SK-N-SH (cell line): ENCODE measurements at regions not wholly inside any gene's neighbourhood (a gene's known extent, or its start where the extent isn't known, plus 50 kb on each side); places are given as distances from the start of the nearest gene placed in this dataset.
A peak's percentile ranks its signal among the peaks of the same experiment; 100 is the strongest.

Experiments
- CTCF ChIA-PET: fragments of 300-600, 350-600 bp; formaldehyde crosslinking; extraction: SDS; loops from one replicate; lab custom pipeline; 2021; lab: Yijun Ruan, JAX
- POLR2A ChIA-PET: fragments of 350-600 bp; sonication (Branson Sonifier 250); formaldehyde crosslinking; extraction: SDS; loops from one replicate; lab custom pipeline; 2020; ENCODE audit warnings: antibody characterized with exemption, inconsistent platforms; lab: Yijun Ruan, JAX
- DNase-seq: peaks from one replicate; pipeline ENCODE4 v3.0.0; 2012
- H2AFZ ChIP-seq: fragments of 200-600 bp; sonication (generic); 2 replicates; pipeline ENCODE4 v1.8.1; 2016; ENCODE audit warnings: antibody characterized with exemption, mild to moderate bottlenecking, low read depth
- H3F3A ChIP-seq: fragments of 200-600 bp; sonication (generic); replicated peaks from 2 replicates; pipeline ENCODE3; 2016; ENCODE audit warnings: antibody characterized with exemption, mild to moderate bottlenecking; ENCODE audit not compliant: insufficient read depth
- H3K27ac ChIP-seq, 2 experiments: fragments of 200-500 bp in 1 of 2; fragments of 200-600 bp in 1 of 2; sonication (Bioruptor generic) in 1 of 2; sonication (generic), shearing (Covaris generic) in 1 of 2; 2 replicates each; pipeline versions ENCODE4 v1.5.1 to v1.6.1; 2014 to 2016; ENCODE audit warnings: low read depth in 2 of 2, inconsistent platforms in 1 of 2, low read length in 1 of 2, mild to moderate bottlenecking in 1 of 2, mixed read lengths in 1 of 2
- H3K27me3 ChIP-seq: fragments of 200-600 bp; sonication (generic), shearing (Covaris generic); 2 replicates; pipeline ENCODE4 v1.6.1; 2016; ENCODE audit warnings: mixed run types; ENCODE audit not compliant: insufficient read depth
- H3K36me3 ChIP-seq, 2 experiments: fragments of 200-500 bp in 1 of 2; fragments of 200-600 bp in 1 of 2; sonication (Bioruptor generic) in 1 of 2; sonication (generic) in 1 of 2; replicated peaks in 1 of 2; 2 replicates each; pipeline versions ENCODE3 to v1.5.1; 2014 to 2016; ENCODE audit warnings: low read length in 1 of 2, mild to moderate bottlenecking in 1 of 2; ENCODE audit not compliant: insufficient read depth in 2 of 2, control insufficient read depth in 1 of 2
- H3K4me1 ChIP-seq, 2 experiments: fragments of 200-500 bp in 1 of 2; fragments of 200-600 bp in 1 of 2; sonication (Bioruptor generic) in 1 of 2; sonication (generic), shearing (Covaris generic) in 1 of 2; 2 replicates each; pipeline versions ENCODE4 v1.5.1 to v1.6.1; 2014 to 2016; ENCODE audit warnings: low read depth in 1 of 2, low read length in 1 of 2, mixed run types in 1 of 2; ENCODE audit not compliant: insufficient read depth in 2 of 2, control insufficient read depth in 1 of 2
- H3K4me2 ChIP-seq: fragments of 200-600 bp; sonication (generic), shearing (Covaris generic); 2 replicates; pipeline ENCODE4 v1.6.1; 2017; ENCODE audit warnings: mixed run types
- H3K4me3 ChIP-seq, 2 experiments: fragments of 200-500 bp in 1 of 2; fragments of 200-600 bp in 1 of 2; sonication (Bioruptor generic) in 1 of 2; sonication (generic), shearing (Covaris generic) in 1 of 2; 2 replicates each; pipeline versions ENCODE4 v1.5.1 to v1.8.1; 2014 to 2016; ENCODE audit warnings: low read depth in 2 of 2, inconsistent platforms in 1 of 2, low read length in 1 of 2, mild to moderate bottlenecking in 1 of 2, mixed read lengths in 1 of 2, moderate library complexity in 1 of 2
- H3K79me2 ChIP-seq: fragments of 200-600 bp; sonication (generic); 2 replicates; pipeline ENCODE4 v1.8.1; 2017; ENCODE audit warnings: mild to moderate bottlenecking; ENCODE audit not compliant: insufficient read depth
- H3K9ac ChIP-seq: fragments of 200-600 bp; sonication (generic); 2 replicates; pipeline ENCODE4 v1.6.1; 2017; ENCODE audit warnings: mixed run types
- H3K9me2 ChIP-seq: fragments of 200-600 bp; sonication (generic); 2 replicates; pipeline ENCODE4 v1.6.1; 2017; ENCODE audit warnings: mixed run types
- H3K9me3 ChIP-seq: fragments of 200-600 bp; sonication (generic); 2 replicates; pipeline ENCODE4 v1.6.1; 2017; ENCODE audit warnings: mixed run types, mild to moderate bottlenecking, moderate library complexity
- H4K20me1 ChIP-seq: fragments of 200-600 bp; sonication (generic); 2 replicates; pipeline ENCODE4 v1.6.1; 2017; ENCODE audit warnings: mild to moderate bottlenecking, mixed run types; ENCODE audit not compliant: insufficient read depth
- CHD2 ChIP-seq: fragments of 150-350 bp; IDR thresholded peaks from 2 replicates; pipeline ENCODE4 v1.6.1; 2018; ENCODE audit warnings: low read length; ENCODE audit not compliant: partially characterized antibody
- ELF1 ChIP-seq: IDR thresholded peaks from 2 replicates; pipeline ENCODE4 v1.4.0; 2012
- EP300 ChIP-seq, 2 experiments: IDR thresholded peaks; 2 replicates each; pipeline versions ENCODE4 v1.4.0 to v1.6.1; 2012; ENCODE audit warnings: borderline replicate concordance in 1 of 2, low read depth in 1 of 2, low read length in 1 of 2
- FOSL2 ChIP-seq: IDR thresholded peaks from 2 replicates; pipeline ENCODE4 v1.4.0; 2012; ENCODE audit warnings: low read depth, mild to moderate bottlenecking, moderate library complexity, borderline replicate concordance
- FOXJ3 ChIP-seq: sonication (generic); formaldehyde crosslinking; IDR thresholded peaks from 2 replicates; pipeline ENCODE4 v1.5.1; 2020; ENCODE audit warnings: mild to moderate bottlenecking, missing genetic modification reagents
- FOXM1 ChIP-seq: IDR thresholded peaks from 2 replicates; pipeline ENCODE4 v1.4.0; 2012; ENCODE audit warnings: low read depth, mild to moderate bottlenecking
- GATA2 ChIP-seq: sonication (generic); formaldehyde crosslinking; IDR thresholded peaks from 2 replicates; pipeline ENCODE4 v1.5.0; 2020; ENCODE audit warnings: mild to moderate bottlenecking, missing genetic modification reagents
- IRF3 ChIP-seq: fragments of 150-350 bp; IDR thresholded peaks from 2 replicates; pipeline ENCODE4 v1.6.1; 2016; ENCODE audit warnings: mild to moderate bottlenecking, low read depth, low read length
- MAX ChIP-seq: IDR thresholded peaks from 2 replicates; pipeline ENCODE4 v1.4.0; 2012; ENCODE audit warnings: low read depth
- MEF2A ChIP-seq: IDR thresholded peaks from 2 replicates; pipeline ENCODE4 v1.4.0; 2012; ENCODE audit warnings: low read depth, borderline replicate concordance
- MXI1 ChIP-seq: IDR thresholded peaks from 2 replicates; pipeline ENCODE4 v1.6.1; 2012; ENCODE audit warnings: mild to moderate bottlenecking, low read depth, low read length, improper control_type of control experiment
- NRF1 ChIP-seq: IDR thresholded peaks from 2 replicates; pipeline ENCODE4 v1.6.1; 2012; ENCODE audit warnings: low read depth, mild to moderate bottlenecking, low read length
- POLR2AphosphoS5 ChIP-seq: IDR thresholded peaks from 2 replicates; pipeline ENCODE4 v1.6.1; 2012; ENCODE audit warnings: low read depth, low read length
- RCOR1 ChIP-seq: fragments of 150-350 bp; IDR thresholded peaks from 2 replicates; pipeline ENCODE4 v1.6.1; 2017; ENCODE audit warnings: antibody characterized with exemption, low read length
- RXRA ChIP-seq: IDR thresholded peaks from 2 replicates; pipeline ENCODE4 v1.4.0; 2012; ENCODE audit warnings: low read depth, mild to moderate bottlenecking, borderline replicate concordance
- SMC3 ChIP-seq: IDR thresholded peaks from 2 replicates; pipeline ENCODE4 v1.6.1; 2012; ENCODE audit warnings: low read depth, low read length, improper control_type of control experiment
- TEAD4 ChIP-seq: IDR thresholded peaks from 2 replicates; pipeline ENCODE4 v1.4.0; 2012; ENCODE audit warnings: mild to moderate bottlenecking, borderline replicate concordance; ENCODE audit not compliant: insufficient read depth
- USF1 ChIP-seq: IDR thresholded peaks from 2 replicates; pipeline ENCODE4 v1.4.0; 2012; ENCODE audit warnings: low read depth, borderline replicate concordance
- USF2 ChIP-seq: fragments of 150-350 bp; IDR thresholded peaks from 2 replicates; pipeline ENCODE4 v1.6.1; 2017; ENCODE audit warnings: antibody characterized with exemption, low read length, low read depth, borderline replicate concordance
- ZBTB33 ChIP-seq: IDR thresholded peaks from 2 replicates; pipeline ENCODE4 v1.4.0; 2012; ENCODE audit warnings: low read depth, borderline replicate concordance
- WGBS: methylation state at CpG from one replicate; pipeline ENCODE4 v1.1.6; 2017; ENCODE audit warnings: low lambda C conversion rate; 5-methylcytosine and 5-hydroxymethylcytosine counted together

GRCh38 chr1:30383221-30383711 lies 340.1 kb downstream of the MATN1 start:
- Histone ChIP-seq H3K4me2 (no peak overlapping the region), H3K9me3 (no peaks in the 10 kb centered on the region), H3K36me3 (no peaks in the 10 kb centered on the region), H3K4me1 (peaks cover 11 to 39% of the 10 kb centered on the region in 2 experiments; a peak in 3 of 4 replicates), H4K20me1 (no peaks in the 10 kb centered on the region), H3K9ac (no peak overlapping the region), H3K27me3 (no peaks in the 10 kb centered on the region), H3K9me2 (no peaks in the 10 kb centered on the region), H3K27ac (peak overlapping the region in 1 of 2 experiments; percentile 58; a peak in 1 of 4 replicates), H3K4me3 (no peak overlapping the region), H3K79me2 (no peaks in the 10 kb centered on the region), H2AFZ (no peak overlapping the region), H3F3A (no peaks in the 10 kb centered on the region)
- 40% methylated on average over 10 of the region's 12 CpGs for WGBS
- TF ChIP-seq EP300 (IDR thresholded peaks at IDR 0.05; ENCODE audit: borderline replicate concordance in 1 of 2, low read depth in 1 of 2, low read length in 1 of 2): peak in 1 of 2 experiments; percentile 33; a peak in 1 of 4 replicates
- TF ChIP-seq GATA2 (CRISPR knock-in tag): peak; percentile 67
- no peak for TF ChIP-seq MEF2A
- TF ChIP-seq FOXJ3 (CRISPR knock-in tag): peak; percentile 57; the same call in 1 of the 2 replicates
- POLR2A ChIA-PET: no interaction called here
- CTCF ChIA-PET: interaction anchor here (0.5 to 1.2 kb wide), 7 partner anchors 23 to 1057 kb away, joined by 3 to 4 read pairs (median 3); no protein-coding TSS in a partner anchor
- DNase-seq: peak; percentile 66

GRCh38 chr1:30382496-30382895 lies 340.9 kb downstream of the MATN1 start:
- Histone ChIP-seq H3K4me3 (no peak overlapping the region), H3K27ac (no peak overlapping the region), H3K27me3 (no peaks in the 10 kb centered on the region), H4K20me1 (no peaks in the 10 kb centered on the region), H3K79me2 (no peaks in the 10 kb centered on the region), H3K36me3 (no peaks in the 10 kb centered on the region), H3F3A (no peaks in the 10 kb centered on the region), H3K9me3 (no peaks in the 10 kb centered on the region), H3K9ac (no peak overlapping the region), H3K9me2 (no peaks in the 10 kb centered on the region), H3K4me2 (no peak overlapping the region), H3K4me1 (peaks cover 11 to 39% of the 10 kb centered on the region in 2 experiments; a peak in 3 of 4 replicates), H2AFZ (no peak overlapping the region)
- TF ChIP-seq FOSL2 (no peak), MXI1 (no peak), SMC3 (no peak), MAX (no peak), RCOR1 (no peak), ZBTB33 (no peak), POLR2AphosphoS5 (no peak), RXRA (no peak), EP300 (IDR thresholded peaks at IDR 0.05; ENCODE audit: borderline replicate concordance in 1 of 2, low read depth in 1 of 2, low read length in 1 of 2) (no peak), MEF2A (no peak), USF1 (no peak), NRF1 (no peak), USF2 (no peak), ELF1 (no peak), FOXJ3 (CRISPR knock-in tag) (no peak), CHD2 (no peak), TEAD4 (no peak), FOXM1 (no peak), IRF3 (no peak)
- ChIA-PET CTCF (interaction anchor here (0.6 to 1.2 kb wide), 5 partner anchors 29 to 590 kb away, joined by 3 to 4 read pairs (median 3); no protein-coding TSS in a partner anchor), POLR2A (no interaction called here)
- 26% methylated on average over 2 of the region's 2 CpGs for WGBS
- DNase-seq: no peak
